MM.1S (cell line): ENCODE measurements at regions not wholly inside any gene's neighbourhood (a gene's known extent, or its start where the extent isn't known, plus 50 kb on each side); places are given as distances from the start of the nearest gene placed in this dataset.
"Not testable (repeated sequence)": the region's sequence is repeated elsewhere in the genome, so short reads cannot be mapped to it uniquely, and the experiment has no call there.

Experiments used
- DNase-seq: peaks from one replicate; pipeline ENCODE4 v3.0.0-alpha.2; 2015
- H2AFZ ChIP-seq: fragments of 300-600 bp; sonication (generic); 2 replicates; pipeline ENCODE4 v1.6.0; 2016; ENCODE audit warnings: antibody characterized with exemption, low read length
- H3F3A ChIP-seq: fragments of 300-600 bp; sonication (generic); 2 replicates; pipeline ENCODE4 v1.6.1; 2016; ENCODE audit warnings: mild to moderate bottlenecking, antibody characterized with exemption, low read length, moderate library complexity, mixed read lengths; ENCODE audit not compliant: insufficient read depth
- H3K27ac ChIP-seq: fragments of 300-600 bp; sonication (generic); 2 replicates; pipeline ENCODE4 v1.5.1; 2016; ENCODE audit warnings: mild to moderate bottlenecking, low read length
- H3K27me3 ChIP-seq: fragments of 300-600 bp; sonication (generic); replicated peaks from 2 replicates; pipeline ENCODE4 v1.6.0; 2016; ENCODE audit warnings: low read length; ENCODE audit not compliant: insufficient read depth
- H3K36me3 ChIP-seq: fragments of 300-600 bp; sonication (generic); replicated peaks from 2 replicates; pipeline ENCODE4 v1.6.1; 2016; ENCODE audit warnings: mild to moderate bottlenecking, low read length, mixed read lengths; ENCODE audit not compliant: insufficient read depth
- H3K4me1 ChIP-seq: fragments of 300-600 bp; sonication (generic); 2 replicates; pipeline ENCODE4 v1.6.1; 2016; ENCODE audit warnings: low read length, mixed read lengths
- H3K4me2 ChIP-seq: fragments of 300-600 bp; sonication (generic); 2 replicates; pipeline ENCODE4 v1.6.0; 2016; ENCODE audit warnings: low read depth, low read length
- H3K4me3 ChIP-seq: fragments of 300-600 bp; sonication (generic); 2 replicates; pipeline ENCODE4 v1.5.1; 2016; ENCODE audit warnings: low read length, mixed read lengths
- H3K79me2 ChIP-seq: fragments of 300-600 bp; sonication (generic); 2 replicates; pipeline ENCODE4 v1.6.1; 2016; ENCODE audit warnings: mixed run types, low read length, mixed read lengths
- H3K9ac ChIP-seq: fragments of 300-600 bp; sonication (generic); 2 replicates; pipeline ENCODE4 v1.6.1; 2016; ENCODE audit warnings: low read length, mixed read lengths
- H3K9me2 ChIP-seq: fragments of 300-600 bp; sonication (generic); replicated peaks from 2 replicates; pipeline ENCODE4 v1.6.1; 2016; ENCODE audit warnings: mild to moderate bottlenecking, low read length, mixed read lengths; ENCODE audit not compliant: insufficient read depth
- H3K9me3 ChIP-seq: fragments of 300-600 bp; sonication (generic); replicated peaks from 2 replicates; pipeline ENCODE4 v1.6.1; 2016; ENCODE audit warnings: mild to moderate bottlenecking, low read length, mixed read lengths; ENCODE audit not compliant: insufficient read depth
- H4K20me1 ChIP-seq: fragments of 300-600 bp; sonication (generic); 2 replicates; pipeline ENCODE4 v1.6.1; 2016; ENCODE audit warnings: mild to moderate bottlenecking, low read length, moderate library complexity, mixed read lengths; ENCODE audit not compliant: insufficient read depth
- EZH2 ChIP-seq: fragments of 300-600 bp; sonication (generic); optimal IDR thresholded peaks from 2 replicates; pipeline ENCODE3; 2017; ENCODE audit warnings: low read depth, mild to moderate bottlenecking, antibody characterized with exemption, low read length, mixed read lengths
- EZH2phosphoT487 ChIP-seq: fragments of 300-600 bp; sonication (generic); IDR thresholded peaks from 2 replicates; pipeline ENCODE4 v1.6.1; 2018; ENCODE audit warnings: antibody characterized with exemption, low read length
- TF ChIP-seq, protein P1 (sequence below): fragments of 300-600 bp; sonication (generic); IDR thresholded peaks from 2 replicates; pipeline ENCODE4 v1.5.1; 2016; ENCODE audit warnings: antibody characterized with exemption, low read length, mixed read lengths

DNA sequence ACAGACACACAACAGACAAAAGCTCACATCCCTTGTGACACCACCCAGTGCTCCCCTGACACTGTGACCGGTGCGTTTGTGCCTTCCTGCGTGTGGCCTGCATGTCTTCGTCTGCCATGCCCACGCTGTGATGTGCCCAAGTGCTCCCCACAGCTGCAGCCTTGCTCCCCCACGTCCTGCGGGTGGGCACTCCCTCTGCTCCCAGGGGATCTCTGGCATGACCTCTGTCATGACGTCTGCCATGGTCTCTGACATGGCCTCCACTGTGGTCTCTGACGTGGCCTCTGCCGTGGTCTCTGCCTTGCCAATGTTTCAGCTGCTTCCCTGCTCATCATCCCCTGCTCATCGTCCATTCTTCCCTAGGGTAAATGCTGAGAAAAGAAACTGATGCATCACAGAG, 200.9 kb downstream of the DLL1 start:
- no peak overlapping the region for H3K27ac ChIP-seq
- no peaks in the 10 kb centered on the region for H3K27me3 ChIP-seq
- H3K9me2 ChIP-seq = no peaks in the 10 kb centered on the region
- no peak overlapping the region for H3K9ac ChIP-seq
- no peaks in the 10 kb centered on the region for H4K20me1 ChIP-seq
- DNase-seq = no peak
- H3K4me3 ChIP-seq = no peak overlapping the region
- TF ChIP-seq, protein P1, sequence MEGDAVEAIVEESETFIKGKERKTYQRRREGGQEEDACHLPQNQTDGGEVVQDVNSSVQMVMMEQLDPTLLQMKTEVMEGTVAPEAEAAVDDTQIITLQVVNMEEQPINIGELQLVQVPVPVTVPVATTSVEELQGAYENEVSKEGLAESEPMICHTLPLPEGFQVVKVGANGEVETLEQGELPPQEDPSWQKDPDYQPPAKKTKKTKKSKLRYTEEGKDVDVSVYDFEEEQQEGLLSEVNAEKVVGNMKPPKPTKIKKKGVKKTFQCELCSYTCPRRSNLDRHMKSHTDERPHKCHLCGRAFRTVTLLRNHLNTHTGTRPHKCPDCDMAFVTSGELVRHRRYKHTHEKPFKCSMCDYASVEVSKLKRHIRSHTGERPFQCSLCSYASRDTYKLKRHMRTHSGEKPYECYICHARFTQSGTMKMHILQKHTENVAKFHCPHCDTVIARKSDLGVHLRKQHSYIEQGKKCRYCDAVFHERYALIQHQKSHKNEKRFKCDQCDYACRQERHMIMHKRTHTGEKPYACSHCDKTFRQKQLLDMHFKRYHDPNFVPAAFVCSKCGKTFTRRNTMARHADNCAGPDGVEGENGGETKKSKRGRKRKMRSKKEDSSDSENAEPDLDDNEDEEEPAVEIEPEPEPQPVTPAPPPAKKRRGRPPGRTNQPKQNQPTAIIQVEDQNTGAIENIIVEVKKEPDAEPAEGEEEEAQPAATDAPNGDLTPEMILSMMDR = no peak
- no peak overlapping the region for H2AFZ ChIP-seq
- no peaks in the 10 kb centered on the region for H3K4me1 ChIP-seq
- no peaks in the 10 kb centered on the region for H3K9me3 ChIP-seq
- H3K36me3 ChIP-seq = no peaks in the 10 kb centered on the region
- H3K4me2 ChIP-seq = no peak overlapping the region
- H3F3A ChIP-seq = no peaks in the 10 kb centered on the region
- no peaks in the 10 kb centered on the region for H3K79me2 ChIP-seq

DNA sequence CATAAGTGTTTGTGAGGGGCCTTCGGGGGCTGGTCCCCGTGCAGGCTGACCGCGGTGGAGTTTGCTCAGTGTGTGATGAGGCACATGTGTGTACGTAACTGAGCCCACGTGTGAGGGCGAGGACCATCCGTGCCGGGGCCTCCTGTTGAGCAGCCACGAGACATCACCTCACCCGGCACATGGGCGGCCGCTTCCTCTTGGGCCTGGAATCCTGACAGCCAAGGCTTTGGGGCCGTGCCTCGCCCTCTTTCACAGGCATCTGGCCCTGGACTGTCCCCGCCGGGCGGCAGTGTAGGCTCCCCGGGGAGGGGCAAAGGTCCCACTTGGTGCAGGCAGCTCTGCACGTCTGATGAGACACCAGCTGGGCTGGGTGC, 202.3 kb downstream of the DLL1 start:
- TF ChIP-seq, protein P1 = no peak
- H3K4me1 ChIP-seq = no peaks in the 10 kb centered on the region
- no peaks in the 10 kb centered on the region for H3K36me3 ChIP-seq
- H3K9me3 ChIP-seq = no peaks in the 10 kb centered on the region
- H3K27ac ChIP-seq = no peak overlapping the region
- no peak overlapping the region for H3K4me2 ChIP-seq
- H2AFZ ChIP-seq = no peak overlapping the region
- no peaks in the 10 kb centered on the region for H3K9me2 ChIP-seq
- no peaks in the 10 kb centered on the region for H4K20me1 ChIP-seq
- DNase-seq = no peak
- no peaks in the 10 kb centered on the region for H3K79me2 ChIP-seq
- no peaks in the 10 kb centered on the region for H3F3A ChIP-seq
- no peaks in the 10 kb centered on the region for H3K27me3 ChIP-seq
- no peak overlapping the region for H3K4me3 ChIP-seq
- no peak overlapping the region for H3K9ac ChIP-seq

DNA sequence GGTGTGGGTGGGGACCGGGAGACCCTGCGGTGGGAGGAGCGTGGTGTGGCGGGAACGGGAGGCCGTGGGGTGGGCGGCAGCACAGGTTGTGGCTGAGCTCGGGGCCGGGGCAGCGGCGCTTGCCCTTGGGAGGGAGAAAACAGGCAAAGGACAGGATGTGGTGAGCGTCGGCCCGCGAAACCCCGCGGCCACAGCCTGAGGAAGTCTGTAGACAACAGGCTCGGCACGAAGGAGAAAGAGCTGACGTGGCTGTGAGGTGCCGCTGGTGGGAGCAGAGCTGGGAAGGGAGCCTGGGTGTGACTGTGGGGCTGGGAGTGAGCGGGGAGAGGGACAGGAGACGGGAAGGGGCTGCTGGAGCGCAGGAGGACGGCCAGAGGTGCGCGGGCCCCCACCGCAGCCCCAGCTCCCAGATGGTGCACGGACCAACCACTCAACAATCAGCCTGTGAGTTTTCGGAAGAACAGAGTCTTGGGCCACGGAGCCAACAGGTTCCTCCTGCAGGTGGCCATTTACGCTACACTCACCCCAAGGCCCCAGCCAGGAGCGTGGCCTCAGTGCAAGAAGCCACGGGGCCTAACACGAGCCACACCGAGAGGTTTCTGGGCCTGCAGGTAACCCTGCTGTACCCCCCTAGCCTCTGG, 202.8 kb downstream of the DLL1 start:
- no peaks in the 10 kb centered on the region for H3K79me2 ChIP-seq
- DNase-seq = no peak
- H3K4me2 ChIP-seq = no peak overlapping the region
- no peaks in the 10 kb centered on the region for H3K27me3 ChIP-seq
- H3F3A ChIP-seq = no peaks in the 10 kb centered on the region
- no peaks in the 10 kb centered on the region for H3K4me1 ChIP-seq
- H3K27ac ChIP-seq = no peak overlapping the region
- H3K9ac ChIP-seq = no peak overlapping the region
- TF ChIP-seq, protein P1 = no peak
- TF ChIP-seq EZH2phosphoT487 (no peak), EZH2 (no peak)
- no peak overlapping the region for H2AFZ ChIP-seq
- H4K20me1 ChIP-seq = no peaks in the 10 kb centered on the region
- H3K9me2 ChIP-seq = no peaks in the 10 kb centered on the region
- H3K9me3 ChIP-seq = no peaks in the 10 kb centered on the region
- no peaks in the 10 kb centered on the region for H3K36me3 ChIP-seq
- H3K4me3 ChIP-seq = no peak overlapping the region

DNA sequence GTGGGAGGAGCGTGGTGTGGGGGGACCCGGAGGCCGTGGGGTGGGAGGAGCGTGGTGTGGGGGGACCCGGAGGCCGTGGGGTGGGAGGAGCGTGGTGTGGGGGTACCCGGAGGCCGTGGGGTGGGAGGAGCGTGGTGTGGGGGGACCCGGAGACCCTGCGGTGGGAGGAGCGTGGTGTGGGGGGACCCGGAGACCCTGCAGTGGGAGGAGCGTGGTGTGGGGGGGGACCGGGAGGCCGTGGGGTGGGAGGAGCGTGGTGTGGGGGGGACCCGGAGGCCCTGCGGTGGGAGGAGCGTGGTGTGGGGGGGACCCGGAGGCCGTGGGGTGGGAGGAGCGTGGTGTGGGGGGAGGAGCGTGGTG, 203.5 kb downstream of the DLL1 start:
- H3K4me1 ChIP-seq, H3K79me2 ChIP-seq, H3K27me3 ChIP-seq, H3K9me2 ChIP-seq, H3K27ac ChIP-seq, H3K4me3 ChIP-seq, H4K20me1 ChIP-seq, H3F3A ChIP-seq, H3K9ac ChIP-seq, H3K4me2 ChIP-seq, H3K36me3 ChIP-seq, H2AFZ ChIP-seq, DNase-seq, H3K9me3 ChIP-seq: not testable (repeated sequence)
